Keratinocyte (primary cell): ENCODE measurements at regions not wholly inside any gene's neighbourhood (a gene's known extent, or its start where the extent isn't known, plus 50 kb on each side); places are given as distances from the start of the nearest gene placed in this dataset.

Experiments
- DNase-seq: peaks from one replicate; pipeline ENCODE4 v3.0.0-alpha.2; 2011; ENCODE audit warnings: low read depth, missing footprints, low spot score
- FAIRE-seq: peaks from 2 replicates; lab custom pipeline; 2011; peaks lifted over from hg19 to GRCh38; lab: Jason Lieb, UNC
- H2AFZ ChIP-seq: 2 replicates; pipeline ENCODE4 v1.6.0; 2012; ENCODE audit warnings: low read length, control low read depth, inconsistent platforms; ENCODE audit not compliant: control insufficient read depth
- H3K27ac ChIP-seq: 2 replicates; pipeline ENCODE4 v1.5.1; 2011; ENCODE audit warnings: low read length; ENCODE audit not compliant: control insufficient read depth, insufficient read depth
- H3K27me3 ChIP-seq: 3 replicates; pipeline ENCODE4 v1.6.0; 2011; ENCODE audit warnings: low read length; ENCODE audit not compliant: control insufficient read depth, insufficient read depth; ENCODE audit errors: extremely low read depth
- H3K36me3 ChIP-seq, 2 experiments: 2 replicates in 1 of 2; 3 replicates in 1 of 2; pipeline ENCODE4 v1.5.1; 2011; ENCODE audit warnings: low read length in 2 of 2, mild to moderate bottlenecking in 1 of 2; ENCODE audit not compliant: control insufficient read depth in 2 of 2, insufficient read depth in 2 of 2; ENCODE audit errors: extremely low read depth in 1 of 2
- H3K4me1 ChIP-seq: 3 replicates; pipeline ENCODE4 v1.5.1; 2011; ENCODE audit warnings: low read length; ENCODE audit not compliant: control insufficient read depth, insufficient read depth; ENCODE audit errors: extremely low read depth
- H3K4me2 ChIP-seq: 3 replicates; pipeline ENCODE4 v1.6.0; 2011; ENCODE audit warnings: low read depth, low read length; ENCODE audit not compliant: control insufficient read depth, insufficient read depth; ENCODE audit errors: extremely low read depth
- H3K4me3 ChIP-seq, 3 experiments: fragments of 200-600 bp in 1 of 3; sonication (generic) in 1 of 3; 2 replicates in 2 of 3; 3 replicates in 1 of 3; pipeline ENCODE4 v1.5.1; 2011 to 2016; ENCODE audit warnings: low read length in 3 of 3, mild to moderate bottlenecking in 3 of 3, control low read depth in 2 of 3, inconsistent platforms in 1 of 3, low read depth in 1 of 3, mixed read lengths in 1 of 3, mixed run types in 1 of 3, moderate library complexity in 1 of 3; ENCODE audit not compliant: control insufficient read depth in 2 of 3, insufficient read depth in 2 of 3; ENCODE audit errors: extremely low read depth in 1 of 3
- H3K79me2 ChIP-seq: 2 replicates; pipeline ENCODE4 v1.6.0; 2012; ENCODE audit warnings: low read length; ENCODE audit not compliant: control insufficient read depth, insufficient read depth
- H3K9ac ChIP-seq: 3 replicates; pipeline ENCODE4 v1.6.0; 2011; ENCODE audit warnings: low read length; ENCODE audit not compliant: control insufficient read depth, insufficient read depth; ENCODE audit errors: extremely low read depth
- H3K9me1 ChIP-seq: 3 replicates; pipeline ENCODE4 v1.6.0; 2011; ENCODE audit warnings: low read length; ENCODE audit not compliant: control insufficient read depth, insufficient read depth; ENCODE audit errors: extremely low read depth
- H3K9me3 ChIP-seq: 2 replicates; pipeline ENCODE4 v1.5.1; 2012; ENCODE audit warnings: low read depth, low read length; ENCODE audit not compliant: control insufficient read depth
- H4K20me1 ChIP-seq: 3 replicates; pipeline ENCODE4 v1.6.0; 2011; ENCODE audit warnings: low read length; ENCODE audit not compliant: control insufficient read depth, insufficient read depth; ENCODE audit errors: extremely low read depth
- CTCF ChIP-seq, 3 experiments: IDR thresholded peaks in 1 of 3; conservative IDR thresholded peaks in 1 of 3; optimal IDR thresholded peaks in 1 of 3; 2 replicates in 2 of 3; 3 replicates in 1 of 3; pipeline versions ENCODE3 to v1.5.1; 2011; ENCODE audit warnings: low read length in 3 of 3, mild to moderate bottlenecking in 3 of 3, moderate library complexity in 2 of 3, control low read depth in 1 of 3, inconsistent platforms in 1 of 3; ENCODE audit not compliant: insufficient read depth in 2 of 3; ENCODE audit errors: extremely low read depth in 1 of 3
- EZH2 ChIP-seq: IDR thresholded peaks from one replicate; pipeline ENCODE4 v1.6.1; 2012; ENCODE audit warnings: inconsistent platforms, mild to moderate bottlenecking, low read length, moderate library complexity
- dilution Hi-C: fragments of 300-500 bp; cut with MboI; formaldehyde crosslinking; loops from one replicate; pipeline ENCODE4 v1.7.0; 2020; ENCODE audit warnings: low sequenced_read_pairs; ENCODE audit not compliant: extremely low pct_ligation_motif_present

- Histone ChIP-seq H3K4me1 (peaks cover 17% of the 10 kb centered on the region), H3K27ac (no peak overlapping the region), H3K79me2 (no peaks in the 10 kb centered on the region), H2AFZ (no peak overlapping the region), H3K9ac (no peak overlapping the region), H4K20me1 (no peaks in the 10 kb centered on the region), H3K4me2 (no peak overlapping the region), H3K36me3 (no peaks in the 10 kb centered on the region), H3K9me1 (no peaks in the 10 kb centered on the region), H3K27me3 (no peaks in the 10 kb centered on the region), H3K4me3 (no peak overlapping the region), H3K9me3 (no peaks in the 10 kb centered on the region)
- no peak for DNase-seq
- TF ChIP-seq CTCF (optimal IDR thresholded peaks at IDR 0.05 in 1 of 3, IDR thresholded peaks at IDR 0.05 in 1 of 3, conservative IDR thresholded peaks at IDR 0.05 in 1 of 3; ENCODE audit: extremely low read depth in 1 of 3, insufficient read depth in 2 of 3, low read length in 3 of 3), result no peak
- no peak for TF ChIP-seq EZH2
- FAIRE-seq, result no peak
- dilution Hi-C loops, result no loop called here
These were observed 402.7 kb upstream of the DAB1 start for GRCh38 chr1:57826535-57826934.

- no peaks in the 10 kb centered on the region for H4K20me1 ChIP-seq
- no peak overlapping the region for H3K9ac ChIP-seq
- TF ChIP-seq CTCF (optimal IDR thresholded peaks at IDR 0.05 in 1 of 3, IDR thresholded peaks at IDR 0.05 in 1 of 3, conservative IDR thresholded peaks at IDR 0.05 in 1 of 3; ENCODE audit: extremely low read depth in 1 of 3, insufficient read depth in 2 of 3, low read length in 3 of 3) (no peak), EZH2 (no peak)
- DNase-seq, result no peak
- FAIRE-seq, result peak; percentile 80
- no peaks in the 10 kb centered on the region for H3K36me3 ChIP-seq
- dilution Hi-C loops, result no loop called here
- no peak overlapping the region for H2AFZ ChIP-seq
- H3K4me1 ChIP-seq, result peaks cover 11% of the 10 kb centered on the region
- no peaks in the 10 kb centered on the region for H3K9me1 ChIP-seq
- H3K4me2 ChIP-seq, result no peak overlapping the region
- H3K27ac ChIP-seq, result no peak overlapping the region
- H3K9me3 ChIP-seq, result no peaks in the 10 kb centered on the region
- H3K4me3 ChIP-seq, result no peak overlapping the region
- no peaks in the 10 kb centered on the region for H3K79me2 ChIP-seq
- no peaks in the 10 kb centered on the region for H3K27me3 ChIP-seq
These were observed 400.7 kb upstream of the DAB1 start for GRCh38 chr1:57824535-57824934.
